Lung (tissue), 11 donors: ENCODE measurements at regions not wholly inside any gene's neighbourhood (a gene's known extent, or its start where the extent isn't known, plus 50 kb on each side); places are given as distances from the start of the nearest gene placed in this dataset.
A peak's percentile ranks its signal among the peaks of the same experiment; 100 is the strongest.

Experiments used
- ATAC-seq: fragments of 200-7000 bp; cut with Tn5 transposase; one replicate; pipeline ENCODE4 v1.9.1; 2020; ENCODE audit warnings: moderate number of reproducible peaks; ENCODE audit not compliant: insufficient read depth, low FRiP score
- DNase-seq, 3 donors: peaks; one replicate each; pipeline ENCODE4 v3.0.0-alpha.2; 2013 to 2017
- H3K27ac ChIP-seq, 2 donors: one replicate each; pipeline ENCODE4 v1.5.1; 2013; ENCODE audit warnings: mild to moderate bottlenecking in 2 of 2, moderate library complexity in 2 of 2, control low read depth in 1 of 2, inconsistent platforms in 1 of 2, low read depth in 1 of 2, low read length in 1 of 2
- H3K27me3 ChIP-seq, 3 donors: one replicate each; pipeline ENCODE4 v1.5.1; 2013; ENCODE audit warnings: low read length in 2 of 3; ENCODE audit not compliant: control insufficient read depth in 3 of 3, insufficient read depth in 3 of 3
- H3K36me3 ChIP-seq, 4 donors: one replicate each; pipeline ENCODE4 v1.5.1; 2013; ENCODE audit warnings: low read length in 4 of 4, mild to moderate bottlenecking in 1 of 4, moderate library complexity in 1 of 4; ENCODE audit not compliant: control insufficient read depth in 4 of 4, insufficient read depth in 4 of 4
- H3K4me1 ChIP-seq, 5 donors: one replicate each; pipeline ENCODE4 v1.5.1; 2013; ENCODE audit warnings: low read length in 5 of 5, mild to moderate bottlenecking in 2 of 5, moderate library complexity in 1 of 5; ENCODE audit not compliant: control insufficient read depth in 5 of 5, insufficient read depth in 5 of 5
- H3K4me3 ChIP-seq: one replicate; pipeline ENCODE4 v1.5.1; 2013; ENCODE audit warnings: mild to moderate bottlenecking, control low read depth, moderate library complexity
- H3K9ac ChIP-seq, 2 donors: one replicate each; pipeline ENCODE4 v1.5.1; 2013; ENCODE audit warnings: low read length in 2 of 2, control low read depth in 1 of 2; ENCODE audit not compliant: insufficient read depth in 1 of 2
- H3K9me3 ChIP-seq, 4 donors: one replicate each; pipeline ENCODE4 v1.5.1; 2013; ENCODE audit warnings: low read length in 3 of 4, mild to moderate bottlenecking in 1 of 4, moderate library complexity in 1 of 4; ENCODE audit not compliant: control insufficient read depth in 4 of 4, insufficient read depth in 3 of 4
- CTCF ChIP-seq: IDR thresholded peaks from 2 replicates; pipeline ENCODE4 v1.5.1; 2012; ENCODE audit warnings: mild to moderate bottlenecking; ENCODE audit errors: control extremely low read depth, extremely low read depth
- WGBS, 2 donors: extraction: QIAGEN DNeasy Blood & Tissue Kit; methylation state at CpG; one replicate each; pipeline ENCODE4 v1.1.7; 2013; 5-methylcytosine and 5-hydroxymethylcytosine counted together
- donor health status: control.
- donor health status: control.
- donor health status: Bipolar disorder and iron deficiency.
- donor health status: healthy.
- donor health status: DM: yes; HTN: yes; CAD: no.

GRCh38 chr15:55003965-55004873 is 192.5 kb downstream of the RSL24D1 start:
- H3K4me3 ChIP-seq: no peak overlapping the region
- H3K4me1 ChIP-seq: peaks cover 0 to 2% (median 0%) of the 10 kb centered on the region in 5 donors
- DNase-seq (peak in 2 of 3 donors; percentile 17 to 57), ATAC-seq (no peak)
- no peaks in the 10 kb centered on the region for H3K27me3 ChIP-seq
- no peaks in the 10 kb centered on the region for H3K36me3 ChIP-seq
- H3K9me3 ChIP-seq: peaks cover 0 to 3% (median 0%) of the 10 kb centered on the region in 4 donors
- no peak overlapping the region for H3K9ac ChIP-seq
- WGBS, 2 donors: 64 to 81% methylated on average over 9 of the region's 9 CpGs
- no peak overlapping the region for H3K27ac ChIP-seq
- no peak for TF ChIP-seq CTCF

DNA sequence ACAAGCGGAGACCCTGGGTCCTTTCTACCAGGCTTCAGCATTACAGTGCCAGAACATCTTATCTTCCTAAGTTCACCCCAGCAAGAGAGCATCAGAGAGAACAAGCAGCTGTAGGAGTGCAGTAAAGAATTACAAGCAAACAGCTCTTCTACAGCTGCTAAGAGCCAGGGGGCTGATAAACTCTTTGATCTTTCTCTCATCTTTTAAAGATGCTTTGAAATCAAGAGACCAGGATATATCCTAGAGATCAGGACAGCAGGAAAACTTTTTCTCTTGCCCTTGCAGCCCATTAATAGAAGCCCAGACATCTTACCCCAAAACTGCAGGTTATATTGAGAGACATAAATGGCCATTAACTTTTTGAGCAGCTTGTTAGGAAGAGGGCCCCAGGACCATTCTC is 198.1 kb downstream of the RSL24D1 start:
- H3K4me3 ChIP-seq: no peak overlapping the region
- no peak overlapping the region for H3K27ac ChIP-seq
- DNase-seq (no peak), ATAC-seq (no peak)
- H3K27me3 ChIP-seq: no peaks in the 10 kb centered on the region
- H3K9me3 ChIP-seq: peaks cover 0 to 2% (median 0%) of the 10 kb centered on the region in 4 donors
- no peak for TF ChIP-seq CTCF
- 92 to 96% methylated on average over 1 of the region's 1 CpG for WGBS, 2 donors
- H3K9ac ChIP-seq: no peak overlapping the region
- no peaks in the 10 kb centered on the region for H3K36me3 ChIP-seq
- no peaks in the 10 kb centered on the region for H3K4me1 ChIP-seq

DNA sequence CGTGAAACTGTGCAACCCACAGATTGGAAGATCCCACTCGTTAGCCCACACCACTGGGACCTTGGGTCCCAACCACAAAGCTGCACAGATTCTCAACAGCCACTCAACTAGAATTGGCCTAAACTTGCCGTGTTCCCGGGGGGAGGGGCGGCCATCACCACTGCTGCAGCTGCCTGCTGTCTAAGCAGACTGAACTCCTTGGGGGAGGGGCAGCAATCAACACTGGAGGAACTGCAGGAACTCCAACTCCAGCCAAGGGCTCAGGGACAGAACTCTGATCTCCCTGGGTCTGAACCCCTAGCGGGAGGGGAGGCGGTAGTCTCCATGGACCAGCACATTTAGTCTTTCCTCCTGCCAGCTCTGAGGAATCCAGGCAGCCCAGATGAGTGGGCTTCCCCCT is 205.9 kb downstream of the RSL24D1 start:
- ATAC-seq: no peak
- TF ChIP-seq CTCF: no peak
- DNase-seq: peak in 2 of 3 donors; percentile 15 to 22
- no peak overlapping the region for H3K9ac ChIP-seq
- no peak overlapping the region for H3K4me3 ChIP-seq
- H3K27me3 ChIP-seq: no peaks in the 10 kb centered on the region
- no peaks in the 10 kb centered on the region for H3K9me3 ChIP-seq
- WGBS, 2 donors: 89 to 95% methylated on average over 7 of the region's 7 CpGs
- peaks cover 0 to 7% (median 0%) of the 10 kb centered on the region in 5 donors for H3K4me1 ChIP-seq
- H3K36me3 ChIP-seq: no peaks in the 10 kb centered on the region
- H3K27ac ChIP-seq: no peak overlapping the region
